CD4-positive, CD25-positive, alpha-beta regulatory T cell (primary cell): ENCODE measurements at regions not wholly inside any gene's neighbourhood (a gene's known extent, or its start where the extent isn't known, plus 50 kb on each side); places are given as distances from the start of the nearest gene placed in this dataset.
A peak's percentile ranks its signal among the peaks of the same experiment; 100 is the strongest.
"Not testable (repeated sequence)": the region's sequence is repeated elsewhere in the genome, so short reads cannot be mapped to it uniquely, and the experiment has no call there.

ENCODE experiments used
- ATAC-seq, 2 donors: fragments of 150-1000 bp; cut with Tn5 transposase; one replicate each; pipeline ENCODE4 v1.10.0; 2021; ENCODE audit warnings: low read depth in 2 of 2, moderate number of reproducible peaks in 2 of 2, moderate library complexity in 1 of 2
- DNase-seq, 3 donors: peaks; one replicate each; pipeline versions ENCODE4 v3.0.0 to v3.0.0-alpha.2; 2012 to 2022; ENCODE audit warnings: mixed read lengths in 1 of 3
- H3K27ac ChIP-seq: one replicate; pipeline ENCODE4 v1.7.0; 2013; ENCODE audit warnings: mild to moderate bottlenecking, low read length; ENCODE audit not compliant: insufficient read depth, poor library complexity, severe bottlenecking
- H3K27me3 ChIP-seq: one replicate; pipeline ENCODE4 v1.7.0; 2013; ENCODE audit warnings: low read length; ENCODE audit not compliant: control insufficient read depth, insufficient read depth
- H3K36me3 ChIP-seq: one replicate; pipeline ENCODE4 v1.7.0; 2013; ENCODE audit warnings: mild to moderate bottlenecking, low read length, moderate library complexity; ENCODE audit not compliant: control insufficient read depth, insufficient read depth
- H3K4me1 ChIP-seq: 2 replicates; pipeline ENCODE4 v1.7.0; 2013; ENCODE audit warnings: mild to moderate bottlenecking, low read length; ENCODE audit not compliant: insufficient read depth, control insufficient read depth, poor library complexity, severe bottlenecking
- H3K4me3 ChIP-seq: one replicate; pipeline ENCODE4 v1.7.0; 2013; ENCODE audit warnings: low read depth, mild to moderate bottlenecking, low read length, moderate library complexity
- H3K9me3 ChIP-seq, 2 experiments: 1 replicate in 1 of 2; 2 replicates in 1 of 2; pipeline ENCODE4 v1.7.0; 2013; ENCODE audit warnings: low read length in 2 of 2, mild to moderate bottlenecking in 1 of 2, moderate library complexity in 1 of 2; ENCODE audit not compliant: control insufficient read depth in 2 of 2
- H3K27ac Mint-ChIP-seq, 3 donors: one replicate each; pipeline ENCODE4 v1.8.0; 2020 to 2022; ENCODE audit warnings: mild to moderate bottlenecking in 3 of 3, mixed read lengths in 3 of 3, moderate library complexity in 2 of 3
- H3K27me3 Mint-ChIP-seq: one replicate; pipeline ENCODE4 v1.8.0; 2022; ENCODE audit warnings: mild to moderate bottlenecking, mixed read lengths
- H3K36me3 Mint-ChIP-seq: one replicate; pipeline ENCODE4 v1.8.0; 2020; ENCODE audit warnings: mixed read lengths
- H3K4me1 Mint-ChIP-seq, 4 donors: one replicate each; pipeline ENCODE4 v1.8.0; 2020 to 2022; ENCODE audit warnings: mixed read lengths in 4 of 4, mild to moderate bottlenecking in 1 of 4
- H3K4me3 Mint-ChIP-seq, 4 donors: one replicate each; pipeline ENCODE4 v1.8.0; 2020 to 2022; ENCODE audit warnings: mild to moderate bottlenecking in 4 of 4, mixed read lengths in 4 of 4, moderate library complexity in 3 of 4
- H3K9me3 Mint-ChIP-seq, 7 donors: one replicate each; pipeline ENCODE4 v1.8.0; 2020 to 2022; ENCODE audit warnings: mixed read lengths in 7 of 7, mild to moderate bottlenecking in 3 of 7, moderate library complexity in 2 of 7

- DNase-seq, H3K27me3 ChIP-seq, H3K9me3 Mint-ChIP-seq, H3K36me3 ChIP-seq, ATAC-seq, H3K36me3 Mint-ChIP-seq, H3K27ac Mint-ChIP-seq, H3K9me3 ChIP-seq, H3K4me3 ChIP-seq, H3K27ac ChIP-seq: not testable (repeated sequence)
- peaks cover 0 to 47% (median 11%) of the 10 kb centered on the region in 4 donors for H3K4me1 Mint-ChIP-seq
- peaks cover 45% of the 10 kb centered on the region for H3K4me1 ChIP-seq
- H3K27me3 Mint-ChIP-seq, result peaks cover 13% of the 10 kb centered on the region
- H3K4me3 Mint-ChIP-seq, result peak overlapping the region; percentile 44 to 81 (median 54)
Observed at GRCh38 chr17:64779098-64779375, 116.9 kb upstream of the SMURF2 start.

GRCh38 chr17:64778240-64779097, 116.4 kb upstream of the SMURF2 start:
- Histone ChIP-seq H3K27ac (no peak overlapping the region), H3K9me3 (no peaks in the 10 kb centered on the region), H3K4me3 (no peak overlapping the region), H3K27me3 (no peaks in the 10 kb centered on the region), H3K36me3 (no peaks in the 10 kb centered on the region), H3K4me1 (peaks cover 45% of the 10 kb centered on the region)
- H3K4me1 Mint-ChIP-seq, result peaks cover 0 to 47% (median 11%) of the 10 kb centered on the region in 4 donors
- H3K36me3 Mint-ChIP-seq, result no peaks in the 10 kb centered on the region
- H3K9me3 Mint-ChIP-seq, result no peaks in the 10 kb centered on the region
- DNase-seq (peak in 1 of 3 donors; percentile 30), ATAC-seq (no peak)
- H3K27ac Mint-ChIP-seq, result no peak overlapping the region
- H3K27me3 Mint-ChIP-seq, result peaks cover 13% of the 10 kb centered on the region
- H3K4me3 Mint-ChIP-seq, result peak overlapping the region; percentile 44 to 81 (median 62)

GRCh38 chr17:64777415-64778239, 115.5 kb upstream of the SMURF2 start:
- no peaks in the 10 kb centered on the region for H3K27me3 ChIP-seq
- Mint-ChIP-seq H3K4me1 (peaks cover 0 to 47% (median 9%) of the 10 kb centered on the region in 4 donors), H3K4me3 (peak overlapping the region; percentile 41 to 85 (median 69)), H3K9me3 (no peaks in the 10 kb centered on the region), H3K36me3 (no peaks in the 10 kb centered on the region), H3K27me3 (peaks cover 13% of the 10 kb centered on the region), H3K27ac (peak overlapping the region in 2 of 3 donors; percentile 65 to 89)
- peaks cover 45% of the 10 kb centered on the region for H3K4me1 ChIP-seq
- no peaks in the 10 kb centered on the region for H3K36me3 ChIP-seq
- no peaks in the 10 kb centered on the region for H3K9me3 ChIP-seq
- H3K27ac ChIP-seq, result no peak overlapping the region
- no peak overlapping the region for H3K4me3 ChIP-seq
- ATAC-seq (no peak), DNase-seq (no peak)

GRCh38 chr17:64776720-64777414, 114.8 kb upstream of the SMURF2 start:
- H3K27ac ChIP-seq, H3K36me3 Mint-ChIP-seq, H3K9me3 Mint-ChIP-seq, H3K27me3 ChIP-seq, H3K9me3 ChIP-seq, H3K4me3 ChIP-seq, H3K36me3 ChIP-seq: not testable (repeated sequence)
- peak; percentile 55 to 77 (median 69) for DNase-seq
- peaks cover 45% of the 10 kb centered on the region for H3K4me1 ChIP-seq
- Mint-ChIP-seq H3K27me3 (peaks cover 13% of the 10 kb centered on the region), H3K4me1 (peaks cover 0 to 40% (median 9%) of the 10 kb centered on the region in 4 donors), H3K4me3 (peak overlapping the region; percentile 41 to 87 (median 64)), H3K27ac (peak overlapping the region in 2 of 3 donors; percentile 31 to 89)
- ATAC-seq, result peak; percentile 62 to 63

- no peaks in the 10 kb centered on the region for H3K36me3 ChIP-seq
- H3K4me3 Mint-ChIP-seq, result peak overlapping the region in 1 of 4 donors; percentile 74
- no peaks in the 10 kb centered on the region for H3K9me3 Mint-ChIP-seq
- H3K27me3 Mint-ChIP-seq, result peaks cover 13% of the 10 kb centered on the region
- H3K4me1 ChIP-seq, result peaks cover 38% of the 10 kb centered on the region
- no peak for DNase-seq
- peaks cover 0 to 39% (median 10%) of the 10 kb centered on the region in 4 donors for H3K4me1 Mint-ChIP-seq
- no peaks in the 10 kb centered on the region for H3K36me3 Mint-ChIP-seq
- no peaks in the 10 kb centered on the region for H3K9me3 ChIP-seq
- H3K27me3 ChIP-seq, result no peaks in the 10 kb centered on the region
- ATAC-seq, result no peak
- H3K27ac Mint-ChIP-seq, result no peak overlapping the region
- no peak overlapping the region for H3K4me3 ChIP-seq
- H3K27ac ChIP-seq, result no peak overlapping the region
Observed at GRCh38 chr17:64775701-64776570, 113.8 kb upstream of the SMURF2 start.

- no peak overlapping the region for H3K4me3 Mint-ChIP-seq
- no peaks in the 10 kb centered on the region for H3K36me3 ChIP-seq
- peaks cover 28% of the 10 kb centered on the region for H3K4me1 ChIP-seq
- peaks cover 3% of the 10 kb centered on the region for H3K36me3 Mint-ChIP-seq
- ATAC-seq (no peak), DNase-seq (no peak)
- H3K9me3 Mint-ChIP-seq, result no peaks in the 10 kb centered on the region
- H3K4me3 ChIP-seq, result no peak overlapping the region
- H3K27ac ChIP-seq, result no peak overlapping the region
- H3K27ac Mint-ChIP-seq, result no peak overlapping the region
- H3K27me3 Mint-ChIP-seq, result peaks cover 13% of the 10 kb centered on the region
- no peaks in the 10 kb centered on the region for H3K9me3 ChIP-seq
- no peaks in the 10 kb centered on the region for H3K27me3 ChIP-seq
- H3K4me1 Mint-ChIP-seq, result peaks cover 0 to 35% (median 10%) of the 10 kb centered on the region in 4 donors
Observed at GRCh38 chr17:64774888-64775540, 112.9 kb upstream of the SMURF2 start.
